SK-N-SH (cell line): ENCODE measurements at regions not wholly inside any gene's neighbourhood (a gene's known extent, or its start where the extent isn't known, plus 50 kb on each side); places are given as distances from the start of the nearest gene placed in this dataset.

Experiments used
- CTCF ChIA-PET: fragments of 300-600, 350-600 bp; formaldehyde crosslinking; extraction: SDS; loops from one replicate; lab custom pipeline; 2021; lab: Yijun Ruan, JAX
- POLR2A ChIA-PET: fragments of 350-600 bp; sonication (Branson Sonifier 250); formaldehyde crosslinking; extraction: SDS; loops from one replicate; lab custom pipeline; 2020; ENCODE audit warnings: antibody characterized with exemption, inconsistent platforms; lab: Yijun Ruan, JAX
- DNase-seq: peaks from one replicate; pipeline ENCODE4 v3.0.0; 2012
- H2AFZ ChIP-seq: fragments of 200-600 bp; sonication (generic); 2 replicates; pipeline ENCODE4 v1.8.1; 2016; ENCODE audit warnings: antibody characterized with exemption, mild to moderate bottlenecking, low read depth
- H3F3A ChIP-seq: fragments of 200-600 bp; sonication (generic); replicated peaks from 2 replicates; pipeline ENCODE3; 2016; ENCODE audit warnings: antibody characterized with exemption, mild to moderate bottlenecking; ENCODE audit not compliant: insufficient read depth
- H3K27ac ChIP-seq, 2 experiments: fragments of 200-500 bp in 1 of 2; fragments of 200-600 bp in 1 of 2; sonication (Bioruptor generic) in 1 of 2; sonication (generic), shearing (Covaris generic) in 1 of 2; 2 replicates each; pipeline versions ENCODE4 v1.5.1 to v1.6.1; 2014 to 2016; ENCODE audit warnings: low read depth in 2 of 2, inconsistent platforms in 1 of 2, low read length in 1 of 2, mild to moderate bottlenecking in 1 of 2, mixed read lengths in 1 of 2
- H3K27me3 ChIP-seq: fragments of 200-600 bp; sonication (generic), shearing (Covaris generic); 2 replicates; pipeline ENCODE4 v1.6.1; 2016; ENCODE audit warnings: mixed run types; ENCODE audit not compliant: insufficient read depth
- H3K36me3 ChIP-seq, 2 experiments: fragments of 200-500 bp in 1 of 2; fragments of 200-600 bp in 1 of 2; sonication (Bioruptor generic) in 1 of 2; sonication (generic) in 1 of 2; replicated peaks in 1 of 2; 2 replicates each; pipeline versions ENCODE3 to v1.5.1; 2014 to 2016; ENCODE audit warnings: low read length in 1 of 2, mild to moderate bottlenecking in 1 of 2; ENCODE audit not compliant: insufficient read depth in 2 of 2, control insufficient read depth in 1 of 2
- H3K4me1 ChIP-seq, 2 experiments: fragments of 200-500 bp in 1 of 2; fragments of 200-600 bp in 1 of 2; sonication (Bioruptor generic) in 1 of 2; sonication (generic), shearing (Covaris generic) in 1 of 2; 2 replicates each; pipeline versions ENCODE4 v1.5.1 to v1.6.1; 2014 to 2016; ENCODE audit warnings: low read depth in 1 of 2, low read length in 1 of 2, mixed run types in 1 of 2; ENCODE audit not compliant: insufficient read depth in 2 of 2, control insufficient read depth in 1 of 2
- H3K4me2 ChIP-seq: fragments of 200-600 bp; sonication (generic), shearing (Covaris generic); 2 replicates; pipeline ENCODE4 v1.6.1; 2017; ENCODE audit warnings: mixed run types
- H3K4me3 ChIP-seq, 2 experiments: fragments of 200-500 bp in 1 of 2; fragments of 200-600 bp in 1 of 2; sonication (Bioruptor generic) in 1 of 2; sonication (generic), shearing (Covaris generic) in 1 of 2; 2 replicates each; pipeline versions ENCODE4 v1.5.1 to v1.8.1; 2014 to 2016; ENCODE audit warnings: low read depth in 2 of 2, inconsistent platforms in 1 of 2, low read length in 1 of 2, mild to moderate bottlenecking in 1 of 2, mixed read lengths in 1 of 2, moderate library complexity in 1 of 2
- H3K79me2 ChIP-seq: fragments of 200-600 bp; sonication (generic); 2 replicates; pipeline ENCODE4 v1.8.1; 2017; ENCODE audit warnings: mild to moderate bottlenecking; ENCODE audit not compliant: insufficient read depth
- H3K9ac ChIP-seq: fragments of 200-600 bp; sonication (generic); 2 replicates; pipeline ENCODE4 v1.6.1; 2017; ENCODE audit warnings: mixed run types
- H3K9me2 ChIP-seq: fragments of 200-600 bp; sonication (generic); 2 replicates; pipeline ENCODE4 v1.6.1; 2017; ENCODE audit warnings: mixed run types
- H3K9me3 ChIP-seq: fragments of 200-600 bp; sonication (generic); 2 replicates; pipeline ENCODE4 v1.6.1; 2017; ENCODE audit warnings: mixed run types, mild to moderate bottlenecking, moderate library complexity
- H4K20me1 ChIP-seq: fragments of 200-600 bp; sonication (generic); 2 replicates; pipeline ENCODE4 v1.6.1; 2017; ENCODE audit warnings: mild to moderate bottlenecking, mixed run types; ENCODE audit not compliant: insufficient read depth
- ELF1 ChIP-seq: IDR thresholded peaks from 2 replicates; pipeline ENCODE4 v1.4.0; 2012
- EP300 ChIP-seq, 2 experiments: IDR thresholded peaks; 2 replicates each; pipeline versions ENCODE4 v1.4.0 to v1.6.1; 2012; ENCODE audit warnings: borderline replicate concordance in 1 of 2, low read depth in 1 of 2, low read length in 1 of 2
- EZH2phosphoT487 ChIP-seq: fragments of 200-600 bp; sonication (generic); IDR thresholded peaks from 2 replicates; pipeline ENCODE4 v1.6.1; 2017; ENCODE audit warnings: low read depth, mixed run types, mild to moderate bottlenecking, antibody characterized with exemption, moderate library complexity, borderline replicate concordance
- GABPA ChIP-seq: IDR thresholded peaks from 2 replicates; pipeline ENCODE4 v1.4.0; 2012; ENCODE audit warnings: low read depth, mild to moderate bottlenecking
- JUND ChIP-seq: IDR thresholded peaks from 2 replicates; pipeline ENCODE4 v1.4.0; 2012
- MAX ChIP-seq: IDR thresholded peaks from 2 replicates; pipeline ENCODE4 v1.4.0; 2012; ENCODE audit warnings: low read depth
- MEF2A ChIP-seq: IDR thresholded peaks from 2 replicates; pipeline ENCODE4 v1.4.0; 2012; ENCODE audit warnings: low read depth, borderline replicate concordance
- MXI1 ChIP-seq: IDR thresholded peaks from 2 replicates; pipeline ENCODE4 v1.6.1; 2012; ENCODE audit warnings: mild to moderate bottlenecking, low read depth, low read length, improper control_type of control experiment
- RAD21 ChIP-seq: IDR thresholded peaks from 2 replicates; pipeline ENCODE4 v1.6.1; 2012; ENCODE audit warnings: mild to moderate bottlenecking, low read length
- SIN3A ChIP-seq: IDR thresholded peaks from 2 replicates; pipeline ENCODE4 v1.6.1; 2012; ENCODE audit warnings: low read depth, mild to moderate bottlenecking, low read length, moderate library complexity, borderline replicate concordance
- SMC3 ChIP-seq: IDR thresholded peaks from 2 replicates; pipeline ENCODE4 v1.6.1; 2012; ENCODE audit warnings: low read depth, low read length, improper control_type of control experiment
- TCF12 ChIP-seq: IDR thresholded peaks from 2 replicates; pipeline ENCODE4 v1.4.0; 2012
- TEAD4 ChIP-seq: IDR thresholded peaks from 2 replicates; pipeline ENCODE4 v1.4.0; 2012; ENCODE audit warnings: mild to moderate bottlenecking, borderline replicate concordance; ENCODE audit not compliant: insufficient read depth
- USF1 ChIP-seq: IDR thresholded peaks from 2 replicates; pipeline ENCODE4 v1.4.0; 2012; ENCODE audit warnings: low read depth, borderline replicate concordance
- TF ChIP-seq, protein P1 (sequence below): IDR thresholded peaks from 2 replicates; pipeline ENCODE4 v1.4.0; 2012; ENCODE audit warnings: low read depth, borderline replicate concordance
- TF ChIP-seq, protein P2 (sequence below): fragments of 200-600 bp; sonication (generic); IDR thresholded peaks from 2 replicates; pipeline ENCODE4 v1.6.1; 2017; ENCODE audit warnings: antibody characterized with exemption, mild to moderate bottlenecking, moderate library complexity

DNA sequence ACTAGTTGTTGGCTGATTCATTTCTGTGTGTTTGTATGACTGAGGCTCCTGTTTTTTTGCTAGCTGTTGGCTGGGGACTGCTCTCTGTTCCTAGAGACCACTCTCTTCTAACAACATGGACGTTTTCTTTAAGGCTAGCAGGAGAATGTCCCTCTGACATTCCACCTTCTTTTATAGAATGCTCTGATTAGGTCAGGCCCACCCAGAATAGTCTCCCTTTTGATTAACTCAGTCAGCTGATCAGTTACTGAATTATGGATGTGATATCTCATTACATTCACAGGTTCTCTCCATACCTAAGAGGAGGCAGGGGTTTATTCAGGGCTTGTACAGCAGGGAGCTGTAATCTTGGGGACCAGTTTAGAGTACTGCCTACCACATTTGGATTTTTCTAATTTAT lies 175.6 kb upstream of the RHOBTB1 start (continued):
- TF ChIP-seq TEAD4 (no peak), SIN3A (no peak), JUND (no peak)
- TF ChIP-seq, all 33 proteins: peak for 0

DNA sequence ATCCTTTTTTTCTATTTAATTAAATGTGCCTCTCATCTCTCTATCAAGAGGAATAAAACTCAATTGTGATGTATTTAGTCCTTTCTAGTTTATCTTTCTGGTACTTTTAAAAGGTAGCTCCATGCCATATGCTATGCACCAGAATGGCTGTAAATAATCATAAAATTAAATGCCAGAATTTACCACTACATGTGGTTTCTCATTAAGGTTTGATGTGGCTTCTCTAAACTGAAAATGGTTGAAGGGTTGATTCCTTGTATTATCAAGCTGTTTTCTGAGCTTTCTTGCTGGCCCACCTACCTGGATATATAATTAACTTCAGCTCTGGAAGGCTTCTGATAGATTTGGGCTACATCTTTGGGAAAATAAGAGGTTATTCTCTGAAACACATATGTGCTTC lies 171.9 kb upstream of the RHOBTB1 start:
- no peak overlapping the region for H2AFZ ChIP-seq
- H3K4me1 ChIP-seq, result no peaks in the 10 kb centered on the region
- no peaks in the 10 kb centered on the region for H3F3A ChIP-seq
- no peaks in the 10 kb centered on the region for H4K20me1 ChIP-seq
- TF ChIP-seq GABPA (no peak), USF1 (no peak), ELF1 (no peak), MEF2A (no peak), TCF12 (no peak), EP300 (IDR thresholded peaks at IDR 0.05; ENCODE audit: borderline replicate concordance in 1 of 2, low read depth in 1 of 2, low read length in 1 of 2) (no peak), RAD21 (no peak), EZH2phosphoT487 (no peak), MXI1 (no peak), MAX (no peak), SMC3 (no peak), TEAD4 (no peak), JUND (no peak)
- TF ChIP-seq, protein P1, sequence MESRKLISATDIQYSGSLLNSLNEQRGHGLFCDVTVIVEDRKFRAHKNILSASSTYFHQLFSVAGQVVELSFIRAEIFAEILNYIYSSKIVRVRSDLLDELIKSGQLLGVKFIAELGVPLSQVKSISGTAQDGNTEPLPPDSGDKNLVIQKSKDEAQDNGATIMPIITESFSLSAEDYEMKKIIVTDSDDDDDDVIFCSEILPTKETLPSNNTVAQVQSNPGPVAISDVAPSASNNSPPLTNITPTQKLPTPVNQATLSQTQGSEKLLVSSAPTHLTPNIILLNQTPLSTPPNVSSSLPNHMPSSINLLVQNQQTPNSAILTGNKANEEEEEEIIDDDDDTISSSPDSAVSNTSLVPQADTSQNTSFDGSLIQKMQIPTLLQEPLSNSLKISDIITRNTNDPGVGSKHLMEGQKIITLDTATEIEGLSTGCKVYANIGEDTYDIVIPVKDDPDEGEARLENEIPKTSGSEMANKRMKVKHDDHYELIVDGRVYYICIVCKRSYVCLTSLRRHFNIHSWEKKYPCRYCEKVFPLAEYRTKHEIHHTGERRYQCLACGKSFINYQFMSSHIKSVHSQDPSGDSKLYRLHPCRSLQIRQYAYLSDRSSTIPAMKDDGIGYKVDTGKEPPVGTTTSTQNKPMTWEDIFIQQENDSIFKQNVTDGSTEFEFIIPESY, result no peak
- TF ChIP-seq, protein P2, sequence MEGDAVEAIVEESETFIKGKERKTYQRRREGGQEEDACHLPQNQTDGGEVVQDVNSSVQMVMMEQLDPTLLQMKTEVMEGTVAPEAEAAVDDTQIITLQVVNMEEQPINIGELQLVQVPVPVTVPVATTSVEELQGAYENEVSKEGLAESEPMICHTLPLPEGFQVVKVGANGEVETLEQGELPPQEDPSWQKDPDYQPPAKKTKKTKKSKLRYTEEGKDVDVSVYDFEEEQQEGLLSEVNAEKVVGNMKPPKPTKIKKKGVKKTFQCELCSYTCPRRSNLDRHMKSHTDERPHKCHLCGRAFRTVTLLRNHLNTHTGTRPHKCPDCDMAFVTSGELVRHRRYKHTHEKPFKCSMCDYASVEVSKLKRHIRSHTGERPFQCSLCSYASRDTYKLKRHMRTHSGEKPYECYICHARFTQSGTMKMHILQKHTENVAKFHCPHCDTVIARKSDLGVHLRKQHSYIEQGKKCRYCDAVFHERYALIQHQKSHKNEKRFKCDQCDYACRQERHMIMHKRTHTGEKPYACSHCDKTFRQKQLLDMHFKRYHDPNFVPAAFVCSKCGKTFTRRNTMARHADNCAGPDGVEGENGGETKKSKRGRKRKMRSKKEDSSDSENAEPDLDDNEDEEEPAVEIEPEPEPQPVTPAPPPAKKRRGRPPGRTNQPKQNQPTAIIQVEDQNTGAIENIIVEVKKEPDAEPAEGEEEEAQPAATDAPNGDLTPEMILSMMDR, result no peak
- CTCF ChIA-PET, result interaction anchor here (0.8 kb wide), 1 partner anchor 13 kb away, joined by 4 read pairs; no protein-coding TSS in a partner anchor
- POLR2A ChIA-PET, result no interaction called here
- DNase-seq, result no peak
- no peak overlapping the region for H3K27ac ChIP-seq
- H3K79me2 ChIP-seq, result no peaks in the 10 kb centered on the region; the same call in 1 of the 2 replicates
- no peak overlapping the region for H3K9ac ChIP-seq
- H3K27me3 ChIP-seq, result no peaks in the 10 kb centered on the region
- no peaks in the 10 kb centered on the region for H3K36me3 ChIP-seq
- H3K9me2 ChIP-seq, result no peaks in the 10 kb centered on the region
- no peaks in the 10 kb centered on the region for H3K9me3 ChIP-seq
- H3K4me3 ChIP-seq, result no peak overlapping the region
- no peak overlapping the region for H3K4me2 ChIP-seq
